ENCODE measurements at regions not wholly inside any gene's neighbourhood (a gene's known extent, or its start where the extent isn't known, plus 50 kb on each side); places are given as distances from the start of the nearest gene placed in this dataset.

- no peak for TF ChIP-seq SP1 (IDR thresholded peaks at IDR 0.05; ENCODE audit: low read depth, low read length)
- TF ChIP-seq POLR2AphosphoS5 (IDR thresholded peaks at IDR 0.05; ENCODE audit: low read length) = no peak
- TF ChIP-seq MAX (IDR thresholded peaks at IDR 0.05; ENCODE audit: low read depth, low read length) = no peak
- no peak for TF ChIP-seq ZZZ3 (IDR thresholded peaks at IDR 0.05; ENCODE audit: control insufficient read depth, insufficient read length, low read depth)
- TF ChIP-seq IKZF1 (conservative IDR thresholded peaks at IDR 0.05) = no peak
- TF ChIP-seq PRDM15 (CRISPR knock-in tag; IDR thresholded peaks at IDR 0.05) = no peak
- TF ChIP-seq BCL3 (IDR thresholded peaks at IDR 0.05; ENCODE audit: borderline replicate concordance, insufficient read depth, low read depth, low read length, poor library complexity, severe bottlenecking) = no peak
- TF ChIP-seq EZH2 (IDR thresholded peaks at IDR 0.05; ENCODE audit: borderline replicate concordance, control insufficient read depth, low read depth, low read length) = no peak
- TF ChIP-seq CEBPZ (IDR thresholded peaks at IDR 0.05; ENCODE audit: low read depth, low read length) = no peak
- no peak for TF ChIP-seq ATF3 (IDR thresholded peaks at IDR 0.05; ENCODE audit: borderline replicate concordance, extremely low read depth, low read depth, low read length)
- TF ChIP-seq HDAC6 (IDR thresholded peaks at IDR 0.05; ENCODE audit: unreplicated experiment) = no peak
- no peak for TF ChIP-seq ASH2L (IDR thresholded peaks at IDR 0.05; ENCODE audit: borderline replicate concordance, low read depth)
These were observed 279.7 kb upstream of the MYT1L start (continued) for GRCh38 chr2:2610751-2611150.

All from GM12878 (cell line).